Stimulated activated naive B cell treated with anti-CD40 and anti-IgM and Interleukin-4, amounts not matched to agents 10 μg/mL and 1 μg/mL and 100 μg/mL, for 72 hours (primary cell): ENCODE measurements at regions not wholly inside any gene's neighbourhood (a gene's known extent, or its start where the extent isn't known, plus 50 kb on each side); places are given as distances from the start of the nearest gene placed in this dataset.

Source experiments
- ATAC-seq, 2 donors: fragments of 150-1000 bp; cut with Tn5 transposase; replicated peaks; 2 replicates each; pipeline ENCODE4 v1.10.0; 2021; ENCODE audit warnings: moderate library complexity in 1 of 2
- DNase-seq: peaks from one replicate; pipeline ENCODE4 v3.0.0; 2021
- H3K27ac Mint-ChIP-seq: one replicate; pipeline ENCODE4 v1.8.0; 2022; ENCODE audit warnings: mild to moderate bottlenecking, mixed read lengths
- H3K27me3 Mint-ChIP-seq, 2 donors: one replicate each; pipeline ENCODE4 v1.8.0; 2022; ENCODE audit warnings: mixed read lengths in 2 of 2
- H3K36me3 Mint-ChIP-seq, 2 donors: one replicate each; pipeline ENCODE4 v1.8.0; 2022; ENCODE audit warnings: mixed read lengths in 2 of 2, mild to moderate bottlenecking in 1 of 2
- H3K4me1 Mint-ChIP-seq, 2 donors: one replicate each; pipeline ENCODE4 v1.8.0; 2022; ENCODE audit warnings: mixed read lengths in 2 of 2, mild to moderate bottlenecking in 1 of 2
- H3K4me3 Mint-ChIP-seq, 2 donors: one replicate each; pipeline ENCODE4 v1.8.0; 2022; ENCODE audit warnings: mild to moderate bottlenecking in 2 of 2, mixed read lengths in 2 of 2, moderate library complexity in 1 of 2
- H3K9me3 Mint-ChIP-seq, 2 donors: one replicate each; pipeline ENCODE4 v1.8.0; 2022; ENCODE audit warnings: mixed read lengths in 2 of 2, mild to moderate bottlenecking in 1 of 2

GRCh38 chr6:142694054-142694453 lies 250.9 kb downstream of the HIVEP2 start:
- H3K9me3 Mint-ChIP-seq: no peaks in the 10 kb centered on the region
- no peaks in the 10 kb centered on the region for H3K27me3 Mint-ChIP-seq
- ATAC-seq (no peak), DNase-seq (no peak)
- H3K4me3 Mint-ChIP-seq: no peak overlapping the region
- H3K27ac Mint-ChIP-seq: no peak overlapping the region
- no peaks in the 10 kb centered on the region for H3K36me3 Mint-ChIP-seq
- H3K4me1 Mint-ChIP-seq: peaks cover 6 to 35% of the 10 kb centered on the region in 2 donors

GRCh38 chr6:142695016-142695415 lies 250.0 kb downstream of the HIVEP2 start:
- Mint-ChIP-seq H3K4me1 (peaks cover 14 to 45% of the 10 kb centered on the region in 2 donors), H3K9me3 (no peaks in the 10 kb centered on the region), H3K27me3 (no peaks in the 10 kb centered on the region), H3K36me3 (no peaks in the 10 kb centered on the region), H3K27ac (no peak overlapping the region), H3K4me3 (no peak overlapping the region)
- DNase-seq (no peak), ATAC-seq (no peak)

- ATAC-seq (no peak), DNase-seq (no peak)
- Mint-ChIP-seq H3K27me3 (no peaks in the 10 kb centered on the region), H3K9me3 (no peaks in the 10 kb centered on the region), H3K27ac (no peak overlapping the region), H3K4me3 (no peak overlapping the region), H3K36me3 (no peaks in the 10 kb centered on the region), H3K4me1 (peaks cover 18 to 53% of the 10 kb centered on the region in 2 donors)
These were observed 248.6 kb downstream of the HIVEP2 start for GRCh38 chr6:142696123-142697000.

GRCh38 chr6:142697001-142697335 lies 248.0 kb downstream of the HIVEP2 start:
- Mint-ChIP-seq H3K4me1 (peaks cover 18 to 55% of the 10 kb centered on the region in 2 donors), H3K9me3 (no peaks in the 10 kb centered on the region), H3K4me3 (no peak overlapping the region), H3K36me3 (no peaks in the 10 kb centered on the region), H3K27ac (no peak overlapping the region), H3K27me3 (no peaks in the 10 kb centered on the region)
- DNase-seq: no peak
- no peak for ATAC-seq

GRCh38 chr6:142697922-142698321 lies 247.1 kb downstream of the HIVEP2 start:
- Mint-ChIP-seq H3K36me3 (peaks cover 0 to 2% of the 10 kb centered on the region in 2 donors), H3K4me1 (peaks cover 23 to 60% of the 10 kb centered on the region in 2 donors), H3K9me3 (peaks cover 0 to 1% of the 10 kb centered on the region in 2 donors), H3K27me3 (no peaks in the 10 kb centered on the region), H3K27ac (peak overlapping the region; percentile 15), H3K4me3 (no peak overlapping the region)
- ATAC-seq (no peak), DNase-seq (no peak)

GRCh38 chr6:142698751-142699150 lies 246.2 kb downstream of the HIVEP2 start:
- Mint-ChIP-seq H3K4me3 (no peak overlapping the region), H3K9me3 (peaks cover 0 to 1% of the 10 kb centered on the region in 2 donors), H3K27me3 (no peaks in the 10 kb centered on the region), H3K4me1 (peaks cover 22 to 57% of the 10 kb centered on the region in 2 donors), H3K27ac (no peak overlapping the region), H3K36me3 (peaks cover 0 to 2% of the 10 kb centered on the region in 2 donors)
- DNase-seq (no peak), ATAC-seq (no peak)

- Mint-ChIP-seq H3K36me3 (peaks cover 0 to 2% of the 10 kb centered on the region in 2 donors), H3K4me1 (peaks cover 23 to 54% of the 10 kb centered on the region in 2 donors), H3K9me3 (peaks cover 0 to 1% of the 10 kb centered on the region in 2 donors), H3K27ac (no peak overlapping the region), H3K4me3 (no peak overlapping the region), H3K27me3 (no peaks in the 10 kb centered on the region)
- ATAC-seq: no peak
- DNase-seq: no peak
These were observed 245.6 kb downstream of the HIVEP2 start for GRCh38 chr6:142699391-142699790.

- peak; percentile 27 to 53 for ATAC-seq
- Mint-ChIP-seq H3K27me3 (no peaks in the 10 kb centered on the region), H3K4me3 (no peak overlapping the region), H3K9me3 (peaks cover 0 to 1% of the 10 kb centered on the region in 2 donors), H3K27ac (peak overlapping the region; percentile 60), H3K36me3 (peaks cover 0 to 2% of the 10 kb centered on the region in 2 donors), H3K4me1 (peaks cover 23 to 48% of the 10 kb centered on the region in 2 donors)
- DNase-seq: no peak
These were observed 244.9 kb downstream of the HIVEP2 start for GRCh38 chr6:142700032-142700431.

GRCh38 chr6:142700671-142701312 lies 244.2 kb downstream of the HIVEP2 start:
- no peak for DNase-seq

More at GRCh38 chr6:142700671-142701312, 244.2 kb downstream of the HIVEP2 start:
- Mint-ChIP-seq H3K4me3 (no peak overlapping the region), H3K9me3 (peaks cover 0 to 1% of the 10 kb centered on the region in 2 donors), H3K27me3 (no peaks in the 10 kb centered on the region), H3K27ac (no peak overlapping the region), H3K4me1 (peaks cover 26 to 53% of the 10 kb centered on the region in 2 donors), H3K36me3 (peaks cover 0 to 2% of the 10 kb centered on the region in 2 donors)
- ATAC-seq: no peak
